ENCODE measurements at regions not wholly inside any gene's neighbourhood (a gene's known extent, or its start where the extent isn't known, plus 50 kb on each side); places are given as distances from the start of the nearest gene placed in this dataset.

DNA sequence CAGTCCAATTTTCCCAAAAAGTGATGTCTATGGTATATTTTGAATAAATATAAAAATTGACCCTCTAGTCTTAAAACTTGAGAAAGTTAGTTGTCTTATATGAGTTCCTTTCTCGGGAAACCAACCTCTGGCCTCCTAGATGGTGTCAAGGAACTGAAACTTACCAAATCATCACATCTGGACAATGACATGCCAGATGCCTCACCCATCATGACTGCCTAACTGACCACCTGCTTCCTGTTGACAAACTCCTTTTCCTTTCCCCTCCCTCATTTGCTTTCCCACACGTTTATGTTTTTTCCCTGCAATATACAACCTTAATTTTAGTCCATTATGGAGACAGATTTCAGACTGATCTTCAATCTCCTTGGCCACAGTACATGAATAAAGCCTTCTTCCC, 731.0 kb downstream of the EPHA7 start:
- Mint-ChIP-seq H3K9me3 (peaks cover 2% of the 10 kb centered on the region), H3K27me3 (no peaks in the 10 kb centered on the region), H3K4me1 (no peaks in the 10 kb centered on the region), H3K27ac (no peak overlapping the region), H3K36me3 (ENCODE audit: low read depth) (no peaks in the 10 kb centered on the region), H3K4me3 (no peak overlapping the region)
- ChIA-PET POLR2A (no interaction called here), CTCF (no interaction called here)
- intact Hi-C loops (cut with micrococcal nuclease): no loop called here
- no peak for DNase-seq
- TF ChIP-seq, protein P1, sequence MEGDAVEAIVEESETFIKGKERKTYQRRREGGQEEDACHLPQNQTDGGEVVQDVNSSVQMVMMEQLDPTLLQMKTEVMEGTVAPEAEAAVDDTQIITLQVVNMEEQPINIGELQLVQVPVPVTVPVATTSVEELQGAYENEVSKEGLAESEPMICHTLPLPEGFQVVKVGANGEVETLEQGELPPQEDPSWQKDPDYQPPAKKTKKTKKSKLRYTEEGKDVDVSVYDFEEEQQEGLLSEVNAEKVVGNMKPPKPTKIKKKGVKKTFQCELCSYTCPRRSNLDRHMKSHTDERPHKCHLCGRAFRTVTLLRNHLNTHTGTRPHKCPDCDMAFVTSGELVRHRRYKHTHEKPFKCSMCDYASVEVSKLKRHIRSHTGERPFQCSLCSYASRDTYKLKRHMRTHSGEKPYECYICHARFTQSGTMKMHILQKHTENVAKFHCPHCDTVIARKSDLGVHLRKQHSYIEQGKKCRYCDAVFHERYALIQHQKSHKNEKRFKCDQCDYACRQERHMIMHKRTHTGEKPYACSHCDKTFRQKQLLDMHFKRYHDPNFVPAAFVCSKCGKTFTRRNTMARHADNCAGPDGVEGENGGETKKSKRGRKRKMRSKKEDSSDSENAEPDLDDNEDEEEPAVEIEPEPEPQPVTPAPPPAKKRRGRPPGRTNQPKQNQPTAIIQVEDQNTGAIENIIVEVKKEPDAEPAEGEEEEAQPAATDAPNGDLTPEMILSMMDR (IDR thresholded peaks at IDR 0.05): no peak
- ATAC-seq (ENCODE audit: low read depth): no peak

GRCh38 chr6:92687278-92687677, 732.1 kb downstream of the EPHA7 start:
- H3K4me3 Mint-ChIP-seq: no peak overlapping the region
- ATAC-seq (ENCODE audit: low read depth) (no peak), DNase-seq (no peak)
- no peaks in the 10 kb centered on the region for H3K36me3 Mint-ChIP-seq (ENCODE audit: low read depth)
- TF ChIP-seq, protein P1 (IDR thresholded peaks at IDR 0.05): no peak
- intact Hi-C loops (cut with micrococcal nuclease): no loop called here
- no peak overlapping the region for H3K27ac Mint-ChIP-seq
- H3K27me3 Mint-ChIP-seq: no peaks in the 10 kb centered on the region
- no peaks in the 10 kb centered on the region for H3K4me1 Mint-ChIP-seq
- ChIA-PET CTCF (no interaction called here), POLR2A (no interaction called here)
- H3K9me3 Mint-ChIP-seq: peaks cover 2% of the 10 kb centered on the region

DNA sequence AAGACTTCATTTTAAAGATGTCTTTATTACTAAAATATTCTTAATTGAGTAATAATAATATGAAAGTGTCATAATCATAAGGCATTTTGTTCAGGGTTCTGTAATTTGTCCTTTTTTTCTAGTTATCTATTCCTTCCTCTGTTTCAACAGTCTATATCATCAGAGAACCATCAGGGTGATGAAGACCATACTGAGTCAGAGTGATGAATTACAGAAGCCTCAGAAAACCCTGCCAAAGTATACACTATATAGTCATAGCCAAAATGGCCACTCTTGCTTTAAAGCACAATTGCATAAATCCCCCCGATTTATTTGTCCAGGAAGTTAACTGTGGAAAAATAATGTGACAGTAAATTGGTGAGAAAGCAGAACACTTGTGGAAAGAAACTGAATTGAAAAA, 735.0 kb downstream of the EPHA7 start:
- TF ChIP-seq, protein P1 (IDR thresholded peaks at IDR 0.05): no peak
- ATAC-seq (ENCODE audit: low read depth): no peak
- no peak overlapping the region for H3K27ac Mint-ChIP-seq
- H3K36me3 Mint-ChIP-seq (ENCODE audit: low read depth): no peaks in the 10 kb centered on the region
- DNase-seq: no peak
- ChIA-PET POLR2A (no interaction called here), CTCF (no interaction called here)
- H3K27me3 Mint-ChIP-seq: no peaks in the 10 kb centered on the region
- H3K4me1 Mint-ChIP-seq: no peaks in the 10 kb centered on the region
- H3K9me3 Mint-ChIP-seq: peaks cover 2% of the 10 kb centered on the region
- H3K4me3 Mint-ChIP-seq: no peak overlapping the region
- intact Hi-C loops (cut with micrococcal nuclease): no loop called here

- Mint-ChIP-seq H3K27ac (no peak overlapping the region), H3K9me3 (peaks cover 2% of the 10 kb centered on the region), H3K4me3 (no peak overlapping the region), H3K4me1 (no peaks in the 10 kb centered on the region), H3K27me3 (no peaks in the 10 kb centered on the region), H3K36me3 (ENCODE audit: low read depth) (no peaks in the 10 kb centered on the region)
- DNase-seq (no peak), ATAC-seq (ENCODE audit: low read depth) (no peak)
- intact Hi-C loops (cut with micrococcal nuclease): no loop called here
- TF ChIP-seq, protein P1 (IDR thresholded peaks at IDR 0.05): no peak
- ChIA-PET CTCF (no interaction called here), POLR2A (no interaction called here)
These were observed 735.6 kb downstream of the EPHA7 start for GRCh38 chr6:92683748-92684147.

GRCh38 chr6:92682516-92683398, 736.6 kb downstream of the EPHA7 start:
- Mint-ChIP-seq H3K27ac (no peak overlapping the region), H3K4me1 (no peaks in the 10 kb centered on the region), H3K4me3 (no peak overlapping the region), H3K9me3 (peaks cover 2% of the 10 kb centered on the region), H3K27me3 (no peaks in the 10 kb centered on the region), H3K36me3 (ENCODE audit: low read depth) (no peaks in the 10 kb centered on the region)
- no peak for ATAC-seq (ENCODE audit: low read depth)
- ChIA-PET CTCF (no interaction called here), POLR2A (no interaction called here)
- DNase-seq: no peak
- intact Hi-C loops (cut with micrococcal nuclease): no loop called here
- TF ChIP-seq, protein P1 (IDR thresholded peaks at IDR 0.05): no peak

Measured in activated B cell treated with CpG ODN at 0.5 μM for 24 hours (primary cell).